HL-60 (cell line): ENCODE measurements at regions not wholly inside any gene's neighbourhood (a gene's known extent, or its start where the extent isn't known, plus 50 kb on each side); places are given as distances from the start of the nearest gene placed in this dataset.

Source experiments
- DNase-seq, 2 experiments: peaks; one replicate each; pipeline ENCODE4 v3.0.0-alpha.2; 2010 to 2020; ENCODE audit warnings: low read depth in 1 of 2, low spot score in 1 of 2
- H3K27ac ChIP-seq: fragments of 250-450 bp; sonication (Bioruptor Pico); replicated peaks from 2 replicates; pipeline ENCODE4 v1.5.1; 2020; ENCODE audit warnings: mild to moderate bottlenecking, moderate library complexity
- H3K27me3 ChIP-seq: fragments of 250-450 bp; sonication (Bioruptor Pico); 2 replicates; pipeline ENCODE4 v1.5.1; 2021; ENCODE audit warnings: mild to moderate bottlenecking, moderate library complexity; ENCODE audit not compliant: insufficient read depth, poor library complexity, severe bottlenecking
- H3K4me3 ChIP-seq: replicated peaks from 2 replicates; pipeline ENCODE4 v1.5.1; 2011; ENCODE audit warnings: mild to moderate bottlenecking, control low read depth, low read length; ENCODE audit not compliant: insufficient read depth
- GABPA ChIP-seq: IDR thresholded peaks from 2 replicates; pipeline ENCODE4 v1.6.1; 2012; ENCODE audit warnings: low read depth
- POLR2AphosphoS5 ChIP-seq: IDR thresholded peaks from 2 replicates; pipeline ENCODE4 v1.6.1; 2012; ENCODE audit warnings: low read depth
- SPI1 ChIP-seq: IDR thresholded peaks from 2 replicates; pipeline ENCODE4 v1.6.1; 2012; ENCODE audit warnings: low read depth, mild to moderate bottlenecking, borderline replicate concordance
- TF ChIP-seq, protein P1 (sequence below): IDR thresholded peaks from one replicate; pipeline ENCODE4 v1.5.1; 2011; ENCODE audit warnings: low read length, control low read depth, inconsistent platforms; ENCODE audit not compliant: insufficient read depth
- TF ChIP-seq, protein P2 (sequence below): IDR thresholded peaks from 2 replicates; pipeline ENCODE4 v1.6.1; 2012; ENCODE audit warnings: low read depth; ENCODE audit not compliant: insufficient replicate concordance

DNA sequence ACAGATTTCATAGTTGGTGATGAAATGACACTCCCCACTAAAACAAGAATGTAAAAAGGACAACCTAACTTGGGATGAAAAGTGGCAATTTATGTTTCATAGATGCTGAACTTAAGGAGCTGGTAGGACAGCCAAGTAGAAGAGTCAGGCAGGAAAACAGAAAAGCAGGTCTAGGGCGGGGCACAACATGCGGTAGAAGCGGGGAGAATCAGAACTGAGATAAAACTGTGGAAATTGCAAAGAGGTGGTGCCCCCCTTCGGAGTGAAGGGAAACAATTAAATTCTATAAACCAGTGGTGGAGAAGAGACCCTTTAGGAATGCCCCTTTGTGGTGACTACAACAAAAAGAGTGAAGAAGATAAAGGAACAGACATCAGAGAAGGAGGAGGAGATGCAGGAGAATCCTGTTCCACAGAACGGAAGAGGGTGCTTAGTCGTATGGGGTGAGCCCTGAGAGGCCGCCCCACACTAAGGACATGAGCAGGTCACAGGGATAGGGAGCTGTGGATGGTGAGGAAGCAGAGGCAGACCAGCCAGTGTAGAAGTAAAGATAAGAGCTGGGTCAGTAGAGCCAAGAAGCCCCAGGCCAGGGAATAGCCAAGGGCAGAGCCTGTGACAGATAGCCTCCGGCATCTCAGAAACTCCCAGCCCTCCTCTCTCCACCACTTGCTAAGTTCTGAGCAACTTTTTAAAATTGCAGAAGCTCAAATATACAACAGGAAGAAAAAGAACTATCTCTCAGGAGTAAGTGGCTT is 100.3 kb upstream of the DOCK9 start:
- peaks cover 32% of the 10 kb centered on the region for H3K27me3 ChIP-seq
- no peak overlapping the region for H3K4me3 ChIP-seq
- H3K27ac ChIP-seq, result no peak overlapping the region
- TF ChIP-seq GABPA (no peak), SPI1 (no peak), POLR2AphosphoS5 (no peak)
- TF ChIP-seq, protein P1, sequence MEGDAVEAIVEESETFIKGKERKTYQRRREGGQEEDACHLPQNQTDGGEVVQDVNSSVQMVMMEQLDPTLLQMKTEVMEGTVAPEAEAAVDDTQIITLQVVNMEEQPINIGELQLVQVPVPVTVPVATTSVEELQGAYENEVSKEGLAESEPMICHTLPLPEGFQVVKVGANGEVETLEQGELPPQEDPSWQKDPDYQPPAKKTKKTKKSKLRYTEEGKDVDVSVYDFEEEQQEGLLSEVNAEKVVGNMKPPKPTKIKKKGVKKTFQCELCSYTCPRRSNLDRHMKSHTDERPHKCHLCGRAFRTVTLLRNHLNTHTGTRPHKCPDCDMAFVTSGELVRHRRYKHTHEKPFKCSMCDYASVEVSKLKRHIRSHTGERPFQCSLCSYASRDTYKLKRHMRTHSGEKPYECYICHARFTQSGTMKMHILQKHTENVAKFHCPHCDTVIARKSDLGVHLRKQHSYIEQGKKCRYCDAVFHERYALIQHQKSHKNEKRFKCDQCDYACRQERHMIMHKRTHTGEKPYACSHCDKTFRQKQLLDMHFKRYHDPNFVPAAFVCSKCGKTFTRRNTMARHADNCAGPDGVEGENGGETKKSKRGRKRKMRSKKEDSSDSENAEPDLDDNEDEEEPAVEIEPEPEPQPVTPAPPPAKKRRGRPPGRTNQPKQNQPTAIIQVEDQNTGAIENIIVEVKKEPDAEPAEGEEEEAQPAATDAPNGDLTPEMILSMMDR, result no peak
- TF ChIP-seq, protein P2, sequence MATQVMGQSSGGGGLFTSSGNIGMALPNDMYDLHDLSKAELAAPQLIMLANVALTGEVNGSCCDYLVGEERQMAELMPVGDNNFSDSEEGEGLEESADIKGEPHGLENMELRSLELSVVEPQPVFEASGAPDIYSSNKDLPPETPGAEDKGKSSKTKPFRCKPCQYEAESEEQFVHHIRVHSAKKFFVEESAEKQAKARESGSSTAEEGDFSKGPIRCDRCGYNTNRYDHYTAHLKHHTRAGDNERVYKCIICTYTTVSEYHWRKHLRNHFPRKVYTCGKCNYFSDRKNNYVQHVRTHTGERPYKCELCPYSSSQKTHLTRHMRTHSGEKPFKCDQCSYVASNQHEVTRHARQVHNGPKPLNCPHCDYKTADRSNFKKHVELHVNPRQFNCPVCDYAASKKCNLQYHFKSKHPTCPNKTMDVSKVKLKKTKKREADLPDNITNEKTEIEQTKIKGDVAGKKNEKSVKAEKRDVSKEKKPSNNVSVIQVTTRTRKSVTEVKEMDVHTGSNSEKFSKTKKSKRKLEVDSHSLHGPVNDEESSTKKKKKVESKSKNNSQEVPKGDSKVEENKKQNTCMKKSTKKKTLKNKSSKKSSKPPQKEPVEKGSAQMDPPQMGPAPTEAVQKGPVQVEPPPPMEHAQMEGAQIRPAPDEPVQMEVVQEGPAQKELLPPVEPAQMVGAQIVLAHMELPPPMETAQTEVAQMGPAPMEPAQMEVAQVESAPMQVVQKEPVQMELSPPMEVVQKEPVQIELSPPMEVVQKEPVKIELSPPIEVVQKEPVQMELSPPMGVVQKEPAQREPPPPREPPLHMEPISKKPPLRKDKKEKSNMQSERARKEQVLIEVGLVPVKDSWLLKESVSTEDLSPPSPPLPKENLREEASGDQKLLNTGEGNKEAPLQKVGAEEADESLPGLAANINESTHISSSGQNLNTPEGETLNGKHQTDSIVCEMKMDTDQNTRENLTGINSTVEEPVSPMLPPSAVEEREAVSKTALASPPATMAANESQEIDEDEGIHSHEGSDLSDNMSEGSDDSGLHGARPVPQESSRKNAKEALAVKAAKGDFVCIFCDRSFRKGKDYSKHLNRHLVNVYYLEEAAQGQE, result no peak
- DNase-seq, result no peak

DNA sequence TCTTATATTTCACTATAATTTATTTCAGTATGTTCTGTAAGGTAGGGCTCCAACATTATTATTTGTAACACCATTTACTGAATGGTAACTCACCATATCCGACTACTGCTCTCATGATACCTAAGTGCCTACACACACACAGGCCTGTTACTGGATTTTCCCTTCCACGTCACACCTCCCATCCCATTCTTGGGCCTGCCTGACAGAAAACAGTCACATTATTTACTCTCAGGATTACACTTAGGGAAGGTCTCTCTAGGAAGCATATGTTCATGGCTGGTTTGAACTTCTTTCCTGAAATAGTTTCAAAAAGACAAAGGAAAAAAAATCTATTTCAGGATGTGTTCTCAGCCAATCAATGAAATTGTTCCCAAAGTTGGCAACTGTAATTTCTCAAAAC is 102.3 kb upstream of the DOCK9 start:
- Histone ChIP-seq H3K4me3 (no peak overlapping the region), H3K27ac (no peak overlapping the region), H3K27me3 (peaks cover 51% of the 10 kb centered on the region)
- DNase-seq, result no peak
- TF ChIP-seq, protein P2, result no peak
- TF ChIP-seq, protein P1, result no peak
- TF ChIP-seq POLR2AphosphoS5, result no peak
- TF ChIP-seq GABPA, result no peak
- TF ChIP-seq SPI1, result no peak

DNA sequence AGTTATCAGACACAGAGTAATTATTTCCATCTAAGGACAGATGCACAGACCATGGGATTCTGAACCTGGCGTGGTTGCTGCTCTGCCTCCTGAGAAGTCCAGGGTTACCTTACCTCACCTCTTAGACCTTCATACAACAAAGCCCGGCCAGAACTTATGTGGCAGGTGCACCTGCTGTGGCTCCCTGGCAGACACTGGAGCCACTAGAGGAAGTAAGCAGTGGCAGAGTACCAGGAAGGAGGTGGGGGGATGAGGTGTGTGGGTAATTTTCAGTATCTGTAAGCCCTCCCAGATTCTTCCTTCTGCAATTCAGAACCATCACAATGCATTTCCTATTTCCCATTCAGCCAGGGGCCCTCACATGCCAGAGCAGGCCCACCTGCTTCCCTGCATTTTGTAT is 106.1 kb upstream of the DOCK9 start:
- TF ChIP-seq, protein P2, result no peak
- TF ChIP-seq GABPA (no peak), POLR2AphosphoS5 (no peak), SPI1 (no peak)
- TF ChIP-seq, protein P1, result no peak
- Histone ChIP-seq H3K27me3 (peaks cover 75% of the 10 kb centered on the region), H3K4me3 (no peak overlapping the region), H3K27ac (no peak overlapping the region)
- no peak for DNase-seq
